GM23338 (cell line): ENCODE measurements at regions not wholly inside any gene's neighbourhood (a gene's known extent, or its start where the extent isn't known, plus 50 kb on each side); places are given as distances from the start of the nearest gene placed in this dataset.

Experiments
- ATAC-seq: fragments of 200-7000 bp; cut with Tn5 transposase; 3 replicates; pipeline ENCODE4 v1.9.1; 2020
- DNase-seq: peaks from one replicate; pipeline ENCODE4 v3.0.0-alpha.2; 2015; ENCODE audit warnings: low spot score
- H2AFZ ChIP-seq: fragments of 200-600 bp; sonication (generic); 2 replicates; pipeline ENCODE4 v1.8.0; 2016; ENCODE audit warnings: antibody characterized with exemption, mild to moderate bottlenecking, moderate library complexity
- H3F3A ChIP-seq: fragments of 200-600 bp; sonication (generic); replicated peaks from 2 replicates; pipeline ENCODE4 v1.8.0; 2017; ENCODE audit warnings: antibody characterized with exemption, mixed run types, low read depth
- H3K27ac ChIP-seq: fragments of 200-600 bp; sonication (generic); 2 replicates; pipeline ENCODE4 v1.6.1; 2016; ENCODE audit warnings: low read depth
- H3K27me3 ChIP-seq: fragments of 200-600 bp; sonication (generic); 2 replicates; pipeline ENCODE4 v1.8.0; 2016; ENCODE audit warnings: mild to moderate bottlenecking, mixed run types, moderate library complexity; ENCODE audit not compliant: insufficient read depth
- H3K36me3 ChIP-seq: fragments of 200-600 bp; sonication (generic); 2 replicates; pipeline ENCODE4 v1.8.0; 2016; ENCODE audit warnings: mild to moderate bottlenecking; ENCODE audit not compliant: insufficient read depth
- H3K4me1 ChIP-seq: fragments of 200-600 bp; sonication (generic); 2 replicates; pipeline ENCODE4 v1.8.0; 2016; ENCODE audit warnings: mild to moderate bottlenecking, moderate library complexity; ENCODE audit not compliant: insufficient read depth
- H3K4me2 ChIP-seq: fragments of 200-600 bp; sonication (generic); 2 replicates; pipeline ENCODE4 v1.7.1; 2017; ENCODE audit warnings: mixed run types
- H3K4me3 ChIP-seq: fragments of 200-600 bp; sonication (generic); 2 replicates; pipeline ENCODE4 v1.6.1; 2016; ENCODE audit warnings: mixed run types
- H3K79me2 ChIP-seq: fragments of 200-600 bp; sonication (generic); replicated peaks from 2 replicates; pipeline ENCODE4 v1.8.0; 2017; ENCODE audit warnings: mild to moderate bottlenecking; ENCODE audit not compliant: insufficient read depth
- H3K9me2 ChIP-seq: fragments of 200-600 bp; sonication (generic); 2 replicates; pipeline ENCODE4 v1.8.0; 2017; ENCODE audit not compliant: insufficient read depth
- H4K20me1 ChIP-seq: fragments of 200-600 bp; sonication (generic); replicated peaks from 2 replicates; pipeline ENCODE4 v1.8.0; 2017; ENCODE audit warnings: mild to moderate bottlenecking; ENCODE audit not compliant: insufficient read depth
- H3K27ac Mint-ChIP-seq: 2 replicates; pipeline ENCODE4 v1.8.0; 2020; ENCODE audit warnings: inconsistent platforms, mild to moderate bottlenecking, moderate library complexity, mixed read lengths
- H3K27me3 Mint-ChIP-seq: 3 replicates; pipeline ENCODE4 v1.8.0; 2022; ENCODE audit warnings: low read depth, mild to moderate bottlenecking, moderate library complexity, mixed read lengths, inconsistent platforms; ENCODE audit not compliant: insufficient read depth, poor library complexity
- H3K36me3 Mint-ChIP-seq: 3 replicates; pipeline ENCODE4 v1.8.0; 2021; ENCODE audit warnings: low read depth, mild to moderate bottlenecking, inconsistent platforms, moderate library complexity, mixed read lengths
- H3K4me1 Mint-ChIP-seq: 3 replicates; pipeline ENCODE4 v1.8.0; 2020; ENCODE audit warnings: mild to moderate bottlenecking, inconsistent platforms, mixed read lengths
- H3K4me3 Mint-ChIP-seq: 3 replicates; pipeline ENCODE4 v1.8.0; 2021; ENCODE audit warnings: moderate library complexity, mild to moderate bottlenecking, inconsistent platforms, mixed read lengths
- H3K9me3 Mint-ChIP-seq: 3 replicates; pipeline ENCODE4 v1.8.0; 2020; ENCODE audit warnings: moderate library complexity, mild to moderate bottlenecking, inconsistent platforms, mixed read lengths
- CREB1 ChIP-seq: fragments of 250-450 bp; sonication (Bioruptor Pico); IDR thresholded peaks from 2 replicates; pipeline ENCODE4 v1.5.0; 2020; ENCODE audit warnings: low read depth, mild to moderate bottlenecking, moderate library complexity
- CTCF ChIP-seq, 2 experiments: fragments of 200-600 bp in 1 of 2; sonication (generic) in 1 of 2; conservative IDR thresholded peaks; 2 replicates each; pipeline versions ENCODE4 v1.5.1 to v1.6.1; 2016 to 2017; ENCODE audit warnings: antibody characterized with exemption in 2 of 2, low read depth in 2 of 2, mild to moderate bottlenecking in 2 of 2, moderate library complexity in 1 of 2
- ETS1 ChIP-seq: IDR thresholded peaks from 2 replicates; pipeline ENCODE4 v1.6.1; 2016; ENCODE audit warnings: antibody characterized with exemption
- EZH2 ChIP-seq: fragments of 200-600 bp; sonication (generic); IDR thresholded peaks from one replicate; pipeline ENCODE4 v1.8.0; 2017; ENCODE audit warnings: antibody characterized with exemption, mild to moderate bottlenecking, low read depth; ENCODE audit not compliant: unreplicated experiment
- EZH2phosphoT487 ChIP-seq: fragments of 200-600 bp; sonication (generic); IDR thresholded peaks from one replicate; pipeline ENCODE4 v1.8.1; 2018; ENCODE audit warnings: antibody characterized with exemption; ENCODE audit not compliant: unreplicated experiment
- NANOG ChIP-seq: IDR thresholded peaks from 2 replicates; pipeline ENCODE4 v1.6.1; 2016; ENCODE audit warnings: antibody characterized with exemption, borderline replicate concordance
- POLR2AphosphoS5 ChIP-seq: IDR thresholded peaks from 2 replicates; pipeline ENCODE4 v1.6.1; 2016; ENCODE audit warnings: antibody characterized with exemption, low read depth
- REST ChIP-seq: IDR thresholded peaks from one replicate; pipeline ENCODE4 v1.6.1; 2018; ENCODE audit warnings: antibody characterized with exemption; ENCODE audit not compliant: unreplicated experiment
- STAT1 ChIP-seq: IDR thresholded peaks from one replicate; pipeline ENCODE4 v1.6.1; 2016; ENCODE audit warnings: antibody characterized with exemption; ENCODE audit not compliant: unreplicated experiment
- ZNF114 ChIP-seq: fragments of 250-450 bp; sonication (Bioruptor Pico); IDR thresholded peaks from 2 replicates; pipeline ENCODE4 v1.5.0; 2020; ENCODE audit warnings: mild to moderate bottlenecking, moderate library complexity
- ZNF331 ChIP-seq: fragments of 250-450 bp; sonication (Bioruptor Pico); IDR thresholded peaks from 2 replicates; pipeline ENCODE4 v1.5.0; 2020; ENCODE audit warnings: low read depth, mild to moderate bottlenecking, moderate library complexity

GRCh38 chr5:6088706-6089105 lies 289.6 kb downstream of the MED10 start (continued):
- TF ChIP-seq CTCF (conservative IDR thresholded peaks at IDR 0.05; ENCODE audit: low read depth in 2 of 2): no peak
- no peak for TF ChIP-seq NANOG
- no peak for TF ChIP-seq ETS1
- no peak for TF ChIP-seq POLR2AphosphoS5

GRCh38 chr5:6087576-6087975 lies 290.8 kb downstream of the MED10 start:
- Mint-ChIP-seq H3K4me1 (peaks cover 14% of the 10 kb centered on the region), H3K4me3 (no peak overlapping the region)
- H3K36me3 ChIP-seq: no peaks in the 10 kb centered on the region

More at GRCh38 chr5:6087576-6087975, 290.8 kb downstream of the MED10 start:
- H4K20me1 ChIP-seq: no peaks in the 10 kb centered on the region
- Mint-ChIP-seq H3K36me3 (no peaks in the 10 kb centered on the region), H3K9me3 (no peaks in the 10 kb centered on the region; the same call in 2 of the 3 replicates), H3K27me3 (peaks cover 5% of the 10 kb centered on the region), H3K27ac (no peak overlapping the region)
- no peak overlapping the region for H3K27ac ChIP-seq
- DNase-seq: no peak
- 0 out of 2 replicates have a peak, but pooled peaks cover 4% of the 10 kb centered on the region for H3K9me2 ChIP-seq
- H3K4me1 ChIP-seq: no peaks in the 10 kb centered on the region
- H3K4me2 ChIP-seq: no peak overlapping the region
- no peak overlapping the region for H2AFZ ChIP-seq
- no peak overlapping the region for H3K4me3 ChIP-seq
- no peak for ATAC-seq
- no peak for TF ChIP-seq CTCF (conservative IDR thresholded peaks at IDR 0.05; ENCODE audit: low read depth in 2 of 2)
- TF ChIP-seq ZNF114 (CRISPR knock-in tag): no peak
- TF ChIP-seq EZH2: no peak
- no peak for TF ChIP-seq ZNF331 (CRISPR knock-in tag)
- no peak for TF ChIP-seq REST
- no peak for TF ChIP-seq STAT1
- TF ChIP-seq EZH2phosphoT487: no peak
- no peak for TF ChIP-seq CREB1 (CRISPR knock-in tag)
- H3K27me3 ChIP-seq: no peaks in the 10 kb centered on the region
- no peaks in the 10 kb centered on the region for H3F3A ChIP-seq
- H3K79me2 ChIP-seq: no peaks in the 10 kb centered on the region
